ENCODE measurements at regions not wholly inside any gene's neighbourhood (a gene's known extent, or its start where the extent isn't known, plus 50 kb on each side); places are given as distances from the start of the nearest gene placed in this dataset.

DNA sequence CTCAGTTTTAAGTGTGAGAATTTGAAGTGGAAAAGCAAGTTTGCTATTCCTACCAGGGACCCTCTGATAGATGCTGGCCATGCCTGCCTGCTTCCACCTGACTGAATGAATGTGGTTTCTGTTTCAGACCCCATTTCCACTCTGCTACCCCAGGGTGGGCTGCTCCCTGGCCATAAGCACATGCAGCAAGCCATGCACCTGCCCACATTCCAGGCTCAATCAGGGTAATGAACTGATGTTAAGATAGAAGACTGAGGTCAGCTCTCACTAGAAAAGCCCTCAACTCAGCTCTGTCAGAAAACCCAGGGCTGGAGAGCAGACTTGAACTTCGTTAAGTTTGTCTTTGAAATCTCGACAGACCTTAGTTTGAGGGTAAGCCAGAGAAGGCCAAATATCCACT is 333.9 kb downstream of the CYRIA start:
- intact Hi-C loops (cut with DNase I): no loop called here
- H3K4me3 ChIP-seq: no peak overlapping the region
- no peaks in the 10 kb centered on the region for H3K36me3 ChIP-seq
- no peak for DNase-seq
- H3K27me3 ChIP-seq: no peaks in the 10 kb centered on the region
- WGBS, 2 donors: 90% methylated on average over 2 of the region's 2 CpGs
- peaks cover 0 to 6% (median 0%) of the 10 kb centered on the region in 4 donors for H3K4me1 ChIP-seq
- no peaks in the 10 kb centered on the region for H3K9me3 ChIP-seq
- TF ChIP-seq POLR2AphosphoS5 (IDR thresholded peaks at IDR 0.05): no peak
- H3K27ac ChIP-seq: no peak overlapping the region

- DNase-seq: no peak
- no peaks in the 10 kb centered on the region for H3K27me3 ChIP-seq
- H3K4me1 ChIP-seq: peaks cover 0 to 6% (median 0%) of the 10 kb centered on the region in 4 donors
- H3K4me3 ChIP-seq: no peak overlapping the region
- intact Hi-C loops (cut with DNase I): no loop called here
- TF ChIP-seq POLR2A (IDR thresholded peaks at IDR 0.05): no peak
- no peak for TF ChIP-seq POLR2AphosphoS5 (IDR thresholded peaks at IDR 0.05)
- TF ChIP-seq EP300 (IDR thresholded peaks at IDR 0.05): no peak
- TF ChIP-seq CTCF (IDR thresholded peaks at IDR 0.05): no peak
- WGBS, 2 donors: 56 to 77% methylated on average over 5 of the region's 5 CpGs
- H3K9me3 ChIP-seq: no peaks in the 10 kb centered on the region
- H3K36me3 ChIP-seq: no peaks in the 10 kb centered on the region
- H3K27ac ChIP-seq: no peak overlapping the region
These were observed 334.7 kb downstream of the CYRIA start for GRCh38 chr2:16330982-16331381.

- Histone ChIP-seq H3K36me3 (no peaks in the 10 kb centered on the region), H3K4me3 (no peak overlapping the region), H3K4me1 (peaks cover 0 to 6% (median 0%) of the 10 kb centered on the region in 4 donors), H3K27ac (no peak overlapping the region), H3K9me3 (no peaks in the 10 kb centered on the region), H3K27me3 (no peaks in the 10 kb centered on the region)
- DNase-seq: no peak
- whole genome bisulfite sequencing, 2 donors: 61 to 75% methylated on average over 10 of the region's 10 CpGs
- intact Hi-C loops (cut with DNase I): no loop called here
- no peak for TF ChIP-seq POLR2A (IDR thresholded peaks at IDR 0.05)
- no peak for TF ChIP-seq CTCF (IDR thresholded peaks at IDR 0.05)
These were observed 335.1 kb downstream of the CYRIA start for GRCh38 chr2:16330571-16330970.

GRCh38 chr2:16330012-16330411 is 335.6 kb downstream of the CYRIA start:
- intact Hi-C loops (cut with DNase I): no loop called here
- Histone ChIP-seq H3K4me3 (no peak overlapping the region), H3K4me1 (peaks cover 0 to 6% (median 0%) of the 10 kb centered on the region in 4 donors), H3K27me3 (no peaks in the 10 kb centered on the region), H3K36me3 (no peaks in the 10 kb centered on the region), H3K9me3 (no peaks in the 10 kb centered on the region), H3K27ac (no peak overlapping the region)
- no peak for TF ChIP-seq POLR2A (IDR thresholded peaks at IDR 0.05)
- no peak for TF ChIP-seq CTCF (IDR thresholded peaks at IDR 0.05)
- TF ChIP-seq EP300 (IDR thresholded peaks at IDR 0.05): no peak
- no peak for TF ChIP-seq POLR2AphosphoS5 (IDR thresholded peaks at IDR 0.05)
- no peak for DNase-seq
- 86 to 91% methylated on average over 8 of the region's 8 CpGs for WGBS, 2 donors

DNA sequence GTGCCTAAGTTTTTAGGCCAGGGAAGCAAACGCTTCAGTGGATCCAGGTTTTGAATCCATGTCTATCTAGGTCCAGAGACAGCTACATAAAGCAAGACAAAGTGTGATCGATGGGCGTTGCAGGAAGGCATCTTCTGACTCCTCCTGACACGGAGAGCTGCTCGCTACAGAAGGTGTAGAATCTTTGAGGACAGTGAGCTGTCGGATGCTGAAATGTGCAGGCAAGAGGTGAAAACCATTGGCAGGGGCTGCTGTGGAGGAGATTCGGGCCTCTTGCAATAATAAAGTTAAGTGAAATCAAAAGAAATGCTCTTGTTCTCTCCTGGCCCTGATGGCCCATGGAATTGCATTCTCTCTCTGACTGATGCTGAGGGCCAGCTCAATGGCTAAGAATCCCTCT is 336.2 kb downstream of the CYRIA start:
- WGBS, 2 donors: 94 to 95% methylated on average over 7 of the region's 7 CpGs
- Histone ChIP-seq H3K4me3 (no peak overlapping the region), H3K27me3 (no peaks in the 10 kb centered on the region), H3K9me3 (no peaks in the 10 kb centered on the region), H3K27ac (no peak overlapping the region), H3K4me1 (peaks cover 0 to 6% (median 0%) of the 10 kb centered on the region in 4 donors), H3K36me3 (no peaks in the 10 kb centered on the region)
- intact Hi-C loops (cut with DNase I): no loop called here
- no peak for TF ChIP-seq EP300 (IDR thresholded peaks at IDR 0.05)
- TF ChIP-seq CTCF (IDR thresholded peaks at IDR 0.05): no peak
- no peak for TF ChIP-seq POLR2A (IDR thresholded peaks at IDR 0.05)
- no peak for TF ChIP-seq POLR2AphosphoS5 (IDR thresholded peaks at IDR 0.05)
- no peak for DNase-seq

Measured in sigmoid colon (tissue), 6 donors.